H9 (cell line): ENCODE measurements at regions not wholly inside any gene's neighbourhood (a gene's known extent, or its start where the extent isn't known, plus 50 kb on each side); places are given as distances from the start of the nearest gene placed in this dataset.
A peak's percentile ranks its signal among the peaks of the same experiment; 100 is the strongest.

Experiments
- DNase-seq: peaks from one replicate; pipeline ENCODE4 v3.0.0-alpha.2; 2017
- H2AFZ ChIP-seq: one replicate; pipeline ENCODE4 v1.6.1; 2013; ENCODE audit warnings: mild to moderate bottlenecking, low read length, control low read depth, moderate library complexity
- H2AK5ac ChIP-seq: 2 replicates; pipeline ENCODE4 v1.6.1; 2013; ENCODE audit warnings: low read length, control low read depth, mixed read lengths; ENCODE audit not compliant: insufficient read length
- H2BK120ac ChIP-seq: one replicate; pipeline ENCODE4 v1.6.1; 2013; ENCODE audit warnings: low read depth, mild to moderate bottlenecking, low read length, control low read depth, inconsistent platforms; ENCODE audit not compliant: poor library complexity, severe bottlenecking
- H2BK12ac ChIP-seq: 2 replicates; pipeline ENCODE4 v1.6.1; 2013; ENCODE audit warnings: low read length, control low read depth, mixed read lengths, low read depth; ENCODE audit not compliant: insufficient read length
- H2BK15ac ChIP-seq: 2 replicates; pipeline ENCODE4 v1.6.1; 2013; ENCODE audit warnings: low read depth, low read length, control low read depth
- H2BK20ac ChIP-seq: one replicate; pipeline ENCODE4 v1.6.1; 2013; ENCODE audit warnings: low read depth, mild to moderate bottlenecking, low read length, control low read depth, inconsistent platforms; ENCODE audit not compliant: poor library complexity, severe bottlenecking
- H2BK5ac ChIP-seq: 2 replicates; pipeline ENCODE4 v1.6.1; 2013; ENCODE audit warnings: low read length, control low read depth, mixed read lengths; ENCODE audit not compliant: insufficient read length
- H3K14ac ChIP-seq: 2 replicates; pipeline ENCODE4 v1.6.1; 2013; ENCODE audit warnings: low read length, control low read depth; ENCODE audit not compliant: insufficient read depth
- H3K18ac ChIP-seq: 2 replicates; pipeline ENCODE4 v1.6.1; 2013; ENCODE audit warnings: low read depth, mild to moderate bottlenecking, mixed read lengths, low read length, control low read depth; ENCODE audit not compliant: insufficient read length
- H3K23ac ChIP-seq: 2 replicates; pipeline ENCODE4 v1.6.1; 2013; ENCODE audit warnings: low read length, control low read depth, mixed read lengths, low read depth; ENCODE audit not compliant: insufficient read length
- H3K23me2 ChIP-seq: 2 replicates; pipeline ENCODE4 v1.6.1; 2013; ENCODE audit warnings: low read depth, mild to moderate bottlenecking, mixed read lengths, low read length, control low read depth; ENCODE audit not compliant: insufficient read length, poor library complexity, severe bottlenecking
- H3K27ac ChIP-seq: 2 replicates; pipeline ENCODE4 v1.5.1; 2013; ENCODE audit warnings: low read length, control low read depth, mixed read lengths, low read depth; ENCODE audit not compliant: insufficient read length
- H3K27me3 ChIP-seq: 2 replicates; pipeline ENCODE4 v1.6.1; 2013; ENCODE audit warnings: low read length, control low read depth, inconsistent platforms; ENCODE audit not compliant: insufficient read depth
- H3K4ac ChIP-seq: 2 replicates; pipeline ENCODE4 v1.6.1; 2013; ENCODE audit warnings: low read depth, mild to moderate bottlenecking, control low read depth, inconsistent platforms, low read length, moderate library complexity
- H3K4me1 ChIP-seq: 2 replicates; pipeline ENCODE4 v1.6.1; 2013; ENCODE audit warnings: low read length, control low read depth, inconsistent platforms; ENCODE audit not compliant: insufficient read depth
- H3K4me2 ChIP-seq: 2 replicates; pipeline ENCODE4 v1.6.1; 2013; ENCODE audit warnings: low read length, control low read depth, mixed read lengths; ENCODE audit not compliant: insufficient read length, insufficient read depth
- H3K56ac ChIP-seq: 2 replicates; pipeline ENCODE4 v1.6.1; 2013; ENCODE audit warnings: low read depth, mild to moderate bottlenecking, mixed read lengths, low read length, control low read depth; ENCODE audit not compliant: insufficient read length
- H3K79me1 ChIP-seq: 2 replicates; pipeline ENCODE4 v1.6.1; 2013; ENCODE audit warnings: low read depth, mild to moderate bottlenecking, moderate library complexity, low read length, control low read depth, inconsistent platforms; ENCODE audit not compliant: insufficient read depth, poor library complexity, severe bottlenecking
- H3K79me2 ChIP-seq: 2 replicates; pipeline ENCODE4 v1.6.1; 2013; ENCODE audit warnings: low read length, control low read depth, inconsistent platforms; ENCODE audit not compliant: insufficient read depth
- H3K9ac ChIP-seq: 2 replicates; pipeline ENCODE4 v1.6.1; 2013; ENCODE audit warnings: low read length, control low read depth, mixed read lengths; ENCODE audit not compliant: insufficient read length; ENCODE audit errors: extremely low read depth
- H3K9me3 ChIP-seq: one replicate; pipeline ENCODE4 v1.6.1; 2013; ENCODE audit warnings: low read depth, low read length, inconsistent platforms; ENCODE audit not compliant: control insufficient read depth
- H3T11ph ChIP-seq: one replicate; pipeline ENCODE4 v1.6.1; 2013; ENCODE audit warnings: mild to moderate bottlenecking, low read length, control low read depth, inconsistent platforms
- H4K20me1 ChIP-seq: one replicate; pipeline ENCODE4 v1.6.1; 2013; ENCODE audit not compliant: control insufficient read depth, insufficient read length, insufficient read depth
- H4K5ac ChIP-seq: 2 replicates; pipeline ENCODE4 v1.6.1; 2013; ENCODE audit warnings: low read depth, mild to moderate bottlenecking, mixed read lengths, low read length, control low read depth; ENCODE audit not compliant: insufficient read length
- H4K8ac ChIP-seq: replicated peaks from 2 replicates; pipeline ENCODE4 v1.6.1; 2013; ENCODE audit warnings: low read length, control low read depth, mixed read lengths, low read depth; ENCODE audit not compliant: insufficient read length
- H4K91ac ChIP-seq: 2 replicates; pipeline ENCODE4 v1.6.1; 2013; ENCODE audit warnings: low read depth, mild to moderate bottlenecking, moderate library complexity, mixed read lengths, low read length, control low read depth; ENCODE audit not compliant: insufficient read length
- H3K27ac Mint-ChIP-seq, 3 experiments: 2 replicates in 2 of 3; 3 replicates in 1 of 3; pipeline ENCODE4 v1.8.0; 2020 to 2021; ENCODE audit warnings: mixed read lengths in 3 of 3, mild to moderate bottlenecking in 1 of 3, moderate library complexity in 1 of 3
- H3K27me3 Mint-ChIP-seq: 2 replicates; pipeline ENCODE4 v1.8.0; 2021; ENCODE audit warnings: low read depth, mild to moderate bottlenecking, moderate library complexity, mixed read lengths
- H3K36me3 Mint-ChIP-seq, 3 experiments: 2 replicates in 2 of 3; 3 replicates in 1 of 3; pipeline ENCODE4 v1.8.0; 2020 to 2021; ENCODE audit warnings: low read depth in 3 of 3, mixed read lengths in 3 of 3; ENCODE audit not compliant: insufficient read depth in 1 of 3
- H3K4me1 Mint-ChIP-seq, 2 experiments: 2 replicates each; pipeline ENCODE4 v1.8.0; 2020; ENCODE audit warnings: mixed read lengths in 2 of 2
- H3K4me3 Mint-ChIP-seq, 2 experiments: 2 replicates in 1 of 2; 3 replicates in 1 of 2; pipeline ENCODE4 v1.8.0; 2020 to 2021; ENCODE audit warnings: mild to moderate bottlenecking in 2 of 2, mixed read lengths in 2 of 2, moderate library complexity in 1 of 2
- H3K9me3 Mint-ChIP-seq, 2 experiments: 2 replicates in 1 of 2; 3 replicates in 1 of 2; pipeline ENCODE4 v1.8.0; 2020; ENCODE audit warnings: mild to moderate bottlenecking in 2 of 2, mixed read lengths in 2 of 2, moderate library complexity in 1 of 2
- WGBS: extraction: QIAGEN DNeasy Blood & Tissue Kit; methylation state at CpG from one replicate; pipeline ENCODE4 v1.1.7; 2013; ENCODE audit warnings: missing lambda C conversion rate, low lambda C conversion rate, mixed read lengths; ENCODE audit not compliant: insufficient read length; ENCODE audit errors: extremely low coverage; 5-methylcytosine and 5-hydroxymethylcytosine counted together
- TF ChIP-seq, protein P1 (sequence below): fragments of 200-600 bp; sonication (generic); conservative IDR thresholded peaks from 3 replicates; pipeline ENCODE4 v1.8.0; 2021; ENCODE audit warnings: antibody characterized with exemption, mild to moderate bottlenecking

DNA sequence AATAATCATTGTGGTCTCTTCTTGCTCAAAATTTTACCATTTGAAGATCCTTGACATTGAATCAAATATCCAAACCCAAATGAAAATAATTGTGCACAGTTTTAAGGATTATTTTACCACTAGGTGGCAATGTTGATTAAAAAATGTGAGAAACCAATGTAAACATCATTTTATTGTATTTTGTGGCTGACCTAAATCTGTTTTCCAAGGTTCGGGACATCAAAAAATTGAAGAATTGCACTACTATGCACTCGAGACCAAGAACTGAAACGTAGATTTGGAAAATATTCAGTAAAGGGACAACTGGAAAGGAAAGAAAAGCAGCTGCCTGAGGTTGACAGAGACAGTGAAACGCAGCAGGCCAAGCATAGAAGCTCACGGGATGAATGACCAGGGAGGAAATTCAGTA, 259.3 kb downstream of the SNX13 start:
- Histone ChIP-seq H3K4me2 (no peak overlapping the region), H3K79me1 (no peaks in the 10 kb centered on the region), H2AFZ (no peak overlapping the region), H2BK12ac (no peak overlapping the region), H3K27ac (no peak overlapping the region), H3T11ph (no peak overlapping the region), H3K18ac (no peak overlapping the region), H4K20me1 (no peaks in the 10 kb centered on the region), H3K79me2 (no peaks in the 10 kb centered on the region), H2BK20ac (no peak overlapping the region), H2BK5ac (no peak overlapping the region), H4K8ac (no peak overlapping the region), H2BK15ac (no peak overlapping the region), H3K23ac (no peak overlapping the region), H3K9ac (no peak overlapping the region), H4K5ac (no peak overlapping the region), H3K4ac (no peak overlapping the region), H3K14ac (no peak overlapping the region), H4K91ac (no peak overlapping the region), H3K9me3 (no peaks in the 10 kb centered on the region), H2AK5ac (no peak overlapping the region), H3K23me2 (no peaks in the 10 kb centered on the region), H3K27me3 (no peaks in the 10 kb centered on the region), H3K4me1 (no peaks in the 10 kb centered on the region), H3K56ac (no peak overlapping the region), H2BK120ac (no peak overlapping the region)
- no CpG with 5 or more reads among the region's 5 CpGs for WGBS
- no peaks in the 10 kb centered on the region for H3K36me3 Mint-ChIP-seq
- no peak overlapping the region; a peak in 1 of 7 replicates for H3K27ac Mint-ChIP-seq
- TF ChIP-seq, protein P1, sequence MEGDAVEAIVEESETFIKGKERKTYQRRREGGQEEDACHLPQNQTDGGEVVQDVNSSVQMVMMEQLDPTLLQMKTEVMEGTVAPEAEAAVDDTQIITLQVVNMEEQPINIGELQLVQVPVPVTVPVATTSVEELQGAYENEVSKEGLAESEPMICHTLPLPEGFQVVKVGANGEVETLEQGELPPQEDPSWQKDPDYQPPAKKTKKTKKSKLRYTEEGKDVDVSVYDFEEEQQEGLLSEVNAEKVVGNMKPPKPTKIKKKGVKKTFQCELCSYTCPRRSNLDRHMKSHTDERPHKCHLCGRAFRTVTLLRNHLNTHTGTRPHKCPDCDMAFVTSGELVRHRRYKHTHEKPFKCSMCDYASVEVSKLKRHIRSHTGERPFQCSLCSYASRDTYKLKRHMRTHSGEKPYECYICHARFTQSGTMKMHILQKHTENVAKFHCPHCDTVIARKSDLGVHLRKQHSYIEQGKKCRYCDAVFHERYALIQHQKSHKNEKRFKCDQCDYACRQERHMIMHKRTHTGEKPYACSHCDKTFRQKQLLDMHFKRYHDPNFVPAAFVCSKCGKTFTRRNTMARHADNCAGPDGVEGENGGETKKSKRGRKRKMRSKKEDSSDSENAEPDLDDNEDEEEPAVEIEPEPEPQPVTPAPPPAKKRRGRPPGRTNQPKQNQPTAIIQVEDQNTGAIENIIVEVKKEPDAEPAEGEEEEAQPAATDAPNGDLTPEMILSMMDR: peak; percentile 60
- no peaks in the 10 kb centered on the region for H3K27me3 Mint-ChIP-seq
- H3K4me1 Mint-ChIP-seq: peaks cover 2 to 7% of the 10 kb centered on the region in 2 experiments; a peak in 2 of 4 replicates
- DNase-seq: no peak
- no peak overlapping the region for H3K4me3 Mint-ChIP-seq
- H3K9me3 Mint-ChIP-seq: no peaks in the 10 kb centered on the region
